ENCODE measurements at regions not wholly inside any gene's neighbourhood (a gene's known extent, or its start where the extent isn't known, plus 50 kb on each side); places are given as distances from the start of the nearest gene placed in this dataset.
"Not testable (repeated sequence)": the region's sequence is repeated elsewhere in the genome, so short reads cannot be mapped to it uniquely, and the experiment has no call there.

GRCh38 chr6:170039156-170040114 is 251.4 kb downstream of the DLL1 start:
- no peak for DNase-seq (ENCODE audit: low spot score)
- CTCF ChIA-PET, result no interaction called here
- POLR2A ChIA-PET (ENCODE audit: low non-redundant PET), result no interaction called here
- no peak overlapping the region for H3K27ac ChIP-seq
- TF ChIP-seq CTCF (conservative IDR thresholded peaks at IDR 0.05; ENCODE audit: low read depth), result no peak

- H3K27ac ChIP-seq, result no peak overlapping the region
- no peak for TF ChIP-seq CTCF (conservative IDR thresholded peaks at IDR 0.05; ENCODE audit: low read depth)
- ChIA-PET POLR2A (ENCODE audit: low non-redundant PET) (no interaction called here), CTCF (no interaction called here)
- no peak for DNase-seq (ENCODE audit: low spot score)
Observed at GRCh38 chr6:170038708-170039107, 252.2 kb downstream of the DLL1 start.

- no peak for TF ChIP-seq CTCF (conservative IDR thresholded peaks at IDR 0.05; ENCODE audit: low read depth)
- DNase-seq (ENCODE audit: low spot score), result no peak
- no peak overlapping the region for H3K27ac ChIP-seq
- ChIA-PET CTCF (interaction anchor here (0.6 kb wide), 1 partner anchor 194 kb away, joined by 4 read pairs; no protein-coding TSS in a partner anchor), POLR2A (ENCODE audit: low non-redundant PET) (no interaction called here)
Observed at GRCh38 chr6:170038251-170038650, 252.6 kb downstream of the DLL1 start.

GRCh38 chr6:170037541-170038250 is 253.2 kb downstream of the DLL1 start:
- H3K27ac ChIP-seq, result no peak overlapping the region
- DNase-seq (ENCODE audit: low spot score), result no peak
- TF ChIP-seq CTCF (conservative IDR thresholded peaks at IDR 0.05; ENCODE audit: low read depth), result no peak
- CTCF ChIA-PET, result interaction anchor here (0.6 kb wide), 1 partner anchor 194 kb away, joined by 4 read pairs; no protein-coding TSS in a partner anchor
- POLR2A ChIA-PET (ENCODE audit: low non-redundant PET), result no interaction called here

- CTCF ChIA-PET, result no interaction called here
- POLR2A ChIA-PET (ENCODE audit: low non-redundant PET), result no interaction called here
- no peak overlapping the region for H3K27ac ChIP-seq
- DNase-seq (ENCODE audit: low spot score), result no peak
- no peak for TF ChIP-seq CTCF (conservative IDR thresholded peaks at IDR 0.05; ENCODE audit: low read depth)
Observed at GRCh38 chr6:170036916-170037315, 254.0 kb downstream of the DLL1 start.

- CTCF ChIA-PET; DNase-seq (ENCODE audit: low spot score); POLR2A ChIA-PET (ENCODE audit: low non-redundant PET); H3K27ac ChIP-seq: not testable (repeated sequence)
Observed at GRCh38 chr6:170036367-170036766, 254.5 kb downstream of the DLL1 start.

GRCh38 chr6:170035901-170036304 is 255.0 kb downstream of the DLL1 start:
- no peak for DNase-seq (ENCODE audit: low spot score)
- ChIA-PET POLR2A (ENCODE audit: low non-redundant PET) (no interaction called here), CTCF (no interaction called here)
- no peak overlapping the region for H3K27ac ChIP-seq
- no peak for TF ChIP-seq CTCF (conservative IDR thresholded peaks at IDR 0.05; ENCODE audit: low read depth)

All from RWPE1 (cell line).